Endothelial cell of umbilical vein (primary cell): ENCODE measurements at regions not wholly inside any gene's neighbourhood (a gene's known extent, or its start where the extent isn't known, plus 50 kb on each side); places are given as distances from the start of the nearest gene placed in this dataset.

Source experiments
- BruUV-seq: library from RNA; stranded (reverse); fragments of 400-500 nt; replicated peaks from 2 replicates; lab custom pipeline; 2021; lab: Mats Ljungman, UMichigan
- CTCF ChIA-PET: fragments of 300-600, 350-600 bp; sonication (Branson Sonifier 250); formaldehyde crosslinking; loops from one replicate; lab custom pipeline; 2021; ENCODE audit warnings: antibody characterized with exemption, inconsistent platforms; lab: Charles Lee
- POLR2A ChIA-PET: fragments of 300-600, 350-600 bp; sonication (Branson Sonifier 250); formaldehyde crosslinking; loops from one replicate; lab custom pipeline; 2021; ENCODE audit warnings: antibody characterized with exemption, inconsistent platforms; lab: Charles Lee
- DNase-seq: peaks from one replicate; pipeline ENCODE4 v3.0.0-alpha.2; 2011; ENCODE audit warnings: low read depth, low spot score
- FAIRE-seq: peaks from 2 replicates; lab custom pipeline; 2011; peaks lifted over from hg19 to GRCh38; lab: Jason Lieb, UNC
- H2AFZ ChIP-seq: 2 replicates; pipeline ENCODE4 v1.6.0; 2012; ENCODE audit warnings: low read depth, low read length, control low read depth, inconsistent platforms
- H3K27ac ChIP-seq: 2 replicates; pipeline ENCODE4 v1.5.1; 2011; ENCODE audit warnings: low read depth, mild to moderate bottlenecking, control low read depth, low read length, moderate library complexity; ENCODE audit not compliant: insufficient read depth
- H3K27me3 ChIP-seq, 2 experiments: 2 replicates each; pipeline versions ENCODE4 v1.6.0 to v1.6.1; 2011; ENCODE audit warnings: low read length in 2 of 2, mixed read lengths in 1 of 2; ENCODE audit not compliant: control insufficient read depth in 2 of 2, insufficient read depth in 2 of 2
- H3K36me3 ChIP-seq, 2 experiments: 2 replicates in 1 of 2; 3 replicates in 1 of 2; pipeline ENCODE4 v1.5.1; 2011; ENCODE audit warnings: low read length in 2 of 2, mild to moderate bottlenecking in 1 of 2, moderate library complexity in 1 of 2; ENCODE audit not compliant: control insufficient read depth in 2 of 2, insufficient read depth in 2 of 2; ENCODE audit errors: extremely low read depth in 1 of 2
- H3K4me1 ChIP-seq: 3 replicates; pipeline ENCODE4 v1.5.1; 2011; ENCODE audit warnings: mild to moderate bottlenecking, low read length; ENCODE audit not compliant: control insufficient read depth, insufficient read depth; ENCODE audit errors: extremely low read depth
- H3K4me2 ChIP-seq: 2 replicates; pipeline ENCODE4 v1.6.1; 2011; ENCODE audit warnings: low read length, control low read depth, mixed read lengths; ENCODE audit not compliant: insufficient read depth
- H3K4me3 ChIP-seq, 3 experiments: fragments of 200-600 bp in 1 of 3; sonication (generic), shearing (Covaris generic) in 1 of 3; replicated peaks in 1 of 3; 2 replicates each; pipeline ENCODE4 v1.5.1; 2011 to 2016; ENCODE audit warnings: control low read depth in 3 of 3, low read length in 3 of 3, mild to moderate bottlenecking in 2 of 3, inconsistent platforms in 1 of 3, low read depth in 1 of 3, moderate library complexity in 1 of 3; ENCODE audit not compliant: insufficient read depth in 1 of 3
- H3K79me2 ChIP-seq: 2 replicates; pipeline ENCODE4 v1.6.0; 2012; ENCODE audit warnings: low read length, inconsistent platforms; ENCODE audit not compliant: control insufficient read depth, insufficient read depth
- H3K9ac ChIP-seq: replicated peaks from 2 replicates; pipeline ENCODE3; 2011; ENCODE audit warnings: low read length, control low read depth; ENCODE audit not compliant: insufficient read depth; ENCODE audit errors: extremely low read depth
- H3K9me1 ChIP-seq: replicated peaks from 3 replicates; pipeline ENCODE4 v1.6.0; 2011; ENCODE audit warnings: mild to moderate bottlenecking, low read length; ENCODE audit not compliant: control insufficient read depth, insufficient read depth; ENCODE audit errors: extremely low read depth
- H3K9me3 ChIP-seq: replicated peaks from 2 replicates; pipeline ENCODE4 v1.5.1; 2012; ENCODE audit warnings: low read length, inconsistent platforms; ENCODE audit not compliant: control insufficient read depth, insufficient read depth
- H4K20me1 ChIP-seq: replicated peaks from 2 replicates; pipeline ENCODE3; 2011; ENCODE audit warnings: mild to moderate bottlenecking, low read length; ENCODE audit not compliant: control insufficient read depth, insufficient read depth; ENCODE audit errors: extremely low read depth
- EZH2 ChIP-seq: IDR thresholded peaks from 2 replicates; pipeline ENCODE4 v1.6.1; 2012; ENCODE audit warnings: borderline replicate concordance, low read depth, mild to moderate bottlenecking, moderate library complexity, low read length, inconsistent platforms; ENCODE audit not compliant: severe bottlenecking
- FOS ChIP-seq: IDR thresholded peaks from 2 replicates; pipeline ENCODE4 v1.6.1; 2011; ENCODE audit warnings: mild to moderate bottlenecking, low read length, moderate library complexity, borderline replicate concordance; ENCODE audit not compliant: insufficient read depth
- GATA2 ChIP-seq: IDR thresholded peaks from 2 replicates; pipeline ENCODE4 v1.7.0; 2011; ENCODE audit warnings: low read depth, mild to moderate bottlenecking, moderate library complexity, mixed read lengths, low read length; ENCODE audit not compliant: insufficient read length, insufficient read depth
- JUN ChIP-seq: IDR thresholded peaks from 2 replicates; pipeline ENCODE4 v1.6.1; 2011; ENCODE audit warnings: borderline replicate concordance, low read depth; ENCODE audit not compliant: insufficient read length, insufficient read depth
- MYC ChIP-seq: IDR thresholded peaks from one replicate; pipeline ENCODE4 v1.6.1; 2011; ENCODE audit warnings: mild to moderate bottlenecking, low read depth, low read length
- POLR2A ChIP-seq: IDR thresholded peaks from 2 replicates; pipeline ENCODE4 v1.6.1; 2012; ENCODE audit warnings: low read depth, mild to moderate bottlenecking, control low read depth, low read length
- POLR2AphosphoS5 ChIP-seq: IDR thresholded peaks from 2 replicates; pipeline ENCODE4 v1.6.1; 2012; ENCODE audit warnings: low read depth, mild to moderate bottlenecking, control low read depth, low read length, moderate library complexity; ENCODE audit not compliant: insufficient read depth
- dilution Hi-C: fragments of 300-500 bp; cut with MboI; formaldehyde crosslinking; loops from one replicate; pipeline ENCODE4 v1.15.0; 2019; ENCODE audit warnings: low sequenced_read_pairs; ENCODE audit not compliant: extremely low pct_ligation_motif_present
- intact Hi-C: fragments of 100-400 bp; cut with micrococcal nuclease; formaldehyde crosslinking; loops from one replicate; pipeline ENCODE4 v1.10.0; 2022
- TF ChIP-seq, protein P1 (sequence below), 2 donors: IDR thresholded peaks; 1 replicate in 1 of 2; 2 replicates in 1 of 2; pipeline ENCODE4 v1.5.1; 2011; ENCODE audit warnings: low read length in 2 of 2, mild to moderate bottlenecking in 2 of 2, moderate library complexity in 2 of 2, control low read depth in 1 of 2, inconsistent platforms in 1 of 2, low read depth in 1 of 2; ENCODE audit not compliant: insufficient read depth in 1 of 2; ENCODE audit errors: extremely low read depth in 1 of 2
- TF ChIP-seq, protein P2 (sequence below): IDR thresholded peaks from 2 replicates; pipeline ENCODE4 v1.6.1; 2011; ENCODE audit not compliant: insufficient read depth, insufficient read length

DNA sequence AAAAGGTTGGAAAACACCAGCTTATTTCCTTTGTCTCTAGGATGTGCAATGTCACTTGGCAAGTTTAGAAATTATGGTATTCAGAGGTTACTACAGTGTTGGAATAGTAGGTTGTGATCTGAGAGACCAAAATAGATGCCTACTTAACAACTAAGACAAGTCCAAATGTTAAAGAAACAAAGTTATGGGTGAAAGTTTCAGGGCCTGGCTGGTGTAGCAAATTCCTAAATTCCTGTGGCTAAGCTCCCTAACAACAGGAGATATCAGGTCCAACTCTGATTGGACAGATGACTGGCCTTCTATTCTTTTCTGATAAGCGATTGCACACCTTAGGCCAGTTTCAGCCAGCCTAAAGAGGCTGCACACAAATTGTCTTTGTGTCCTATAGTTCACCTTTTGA, 873.5 kb downstream of the REEP3 start:
- intact Hi-C loops: no loop called here
- no peak overlapping the region for H2AFZ ChIP-seq

More for the DNA sequence above, 873.5 kb downstream of the REEP3 start:
- CTCF ChIA-PET: no interaction called here
- H3K4me2 ChIP-seq: no peak overlapping the region
- no peak overlapping the region for H3K4me3 ChIP-seq
- no peaks in the 10 kb centered on the region for H4K20me1 ChIP-seq
- H3K9ac ChIP-seq: no peak overlapping the region
- DNase-seq: no peak
- FAIRE-seq: no peak
- H3K9me3 ChIP-seq: no peaks in the 10 kb centered on the region
- TF ChIP-seq, protein P1, sequence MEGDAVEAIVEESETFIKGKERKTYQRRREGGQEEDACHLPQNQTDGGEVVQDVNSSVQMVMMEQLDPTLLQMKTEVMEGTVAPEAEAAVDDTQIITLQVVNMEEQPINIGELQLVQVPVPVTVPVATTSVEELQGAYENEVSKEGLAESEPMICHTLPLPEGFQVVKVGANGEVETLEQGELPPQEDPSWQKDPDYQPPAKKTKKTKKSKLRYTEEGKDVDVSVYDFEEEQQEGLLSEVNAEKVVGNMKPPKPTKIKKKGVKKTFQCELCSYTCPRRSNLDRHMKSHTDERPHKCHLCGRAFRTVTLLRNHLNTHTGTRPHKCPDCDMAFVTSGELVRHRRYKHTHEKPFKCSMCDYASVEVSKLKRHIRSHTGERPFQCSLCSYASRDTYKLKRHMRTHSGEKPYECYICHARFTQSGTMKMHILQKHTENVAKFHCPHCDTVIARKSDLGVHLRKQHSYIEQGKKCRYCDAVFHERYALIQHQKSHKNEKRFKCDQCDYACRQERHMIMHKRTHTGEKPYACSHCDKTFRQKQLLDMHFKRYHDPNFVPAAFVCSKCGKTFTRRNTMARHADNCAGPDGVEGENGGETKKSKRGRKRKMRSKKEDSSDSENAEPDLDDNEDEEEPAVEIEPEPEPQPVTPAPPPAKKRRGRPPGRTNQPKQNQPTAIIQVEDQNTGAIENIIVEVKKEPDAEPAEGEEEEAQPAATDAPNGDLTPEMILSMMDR (IDR thresholded peaks at IDR 0.05; ENCODE audit: extremely low read depth in 1 of 2, insufficient read depth in 1 of 2, low read depth in 1 of 2, low read length in 2 of 2): no peak
- TF ChIP-seq POLR2A: no peak
- TF ChIP-seq, protein P2, sequence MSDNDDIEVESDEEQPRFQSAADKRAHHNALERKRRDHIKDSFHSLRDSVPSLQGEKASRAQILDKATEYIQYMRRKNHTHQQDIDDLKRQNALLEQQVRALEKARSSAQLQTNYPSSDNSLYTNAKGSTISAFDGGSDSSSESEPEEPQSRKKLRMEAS: no peak
- TF ChIP-seq GATA2: no peak
- no peak for TF ChIP-seq JUN
- TF ChIP-seq EZH2: no peak
- TF ChIP-seq MYC: no peak
- no peak for TF ChIP-seq POLR2AphosphoS5
- no peak for TF ChIP-seq FOS
- H3K27me3 ChIP-seq: no peaks in the 10 kb centered on the region
- no peaks in the 10 kb centered on the region for H3K79me2 ChIP-seq
- H3K9me1 ChIP-seq: no peaks in the 10 kb centered on the region
- no peak overlapping the region for H3K27ac ChIP-seq
- H3K4me1 ChIP-seq: no peaks in the 10 kb centered on the region
- dilution Hi-C loops: no loop called here
- POLR2A ChIA-PET: no interaction called here
- no TSS peak for BruUV-seq
- H3K36me3 ChIP-seq: no peaks in the 10 kb centered on the region
